Neuronal stem cell (in vitro differentiated cells): ENCODE measurements at regions not wholly inside any gene's neighbourhood (a gene's known extent, or its start where the extent isn't known, plus 50 kb on each side); places are given as distances from the start of the nearest gene placed in this dataset.

Experiments used
- DNase-seq: peaks from one replicate; pipeline ENCODE4 v3.0.0-alpha.2; 2013; ENCODE audit warnings: low spot score
- H2AFZ ChIP-seq: one replicate; pipeline ENCODE4 v1.6.1; 2013; ENCODE audit warnings: mild to moderate bottlenecking, low read length, inconsistent platforms
- H2AK5ac ChIP-seq: 2 replicates; pipeline ENCODE4 v1.6.1; 2013; ENCODE audit warnings: low read depth, mild to moderate bottlenecking, inconsistent platforms, low read length, moderate library complexity, mixed read lengths
- H2BK120ac ChIP-seq: 2 replicates; pipeline ENCODE4 v1.6.1; 2013; ENCODE audit warnings: low read depth, mild to moderate bottlenecking, inconsistent platforms, low read length, moderate library complexity, mixed read lengths
- H2BK12ac ChIP-seq: one replicate; pipeline ENCODE4 v1.6.1; 2013; ENCODE audit warnings: low read length, inconsistent platforms
- H2BK15ac ChIP-seq: 2 replicates; pipeline ENCODE4 v1.6.1; 2013; ENCODE audit warnings: mild to moderate bottlenecking, low read length, inconsistent platforms, mixed read lengths
- H2BK5ac ChIP-seq: one replicate; pipeline ENCODE4 v1.6.1; 2013; ENCODE audit warnings: inconsistent platforms, mild to moderate bottlenecking, low read length, moderate library complexity
- H3K14ac ChIP-seq: one replicate; pipeline ENCODE4 v1.6.1; 2013; ENCODE audit warnings: low read length, inconsistent platforms
- H3K18ac ChIP-seq: 2 replicates; pipeline ENCODE4 v1.6.1; 2013; ENCODE audit warnings: low read length, inconsistent platforms
- H3K23ac ChIP-seq: 2 replicates; pipeline ENCODE4 v1.6.1; 2013; ENCODE audit warnings: low read depth, mild to moderate bottlenecking, mixed read lengths, low read length, inconsistent platforms; ENCODE audit not compliant: poor library complexity
- H3K27ac ChIP-seq: replicated peaks from 3 replicates; pipeline ENCODE4 v1.5.1; 2013; ENCODE audit warnings: low read length, inconsistent platforms
- H3K27me3 ChIP-seq, 3 experiments: 2 replicates each; pipeline ENCODE4 v1.6.1; 2013; ENCODE audit warnings: low read length in 3 of 3, mild to moderate bottlenecking in 2 of 3, inconsistent platforms in 1 of 3, low read depth in 1 of 3, mixed read lengths in 1 of 3, moderate library complexity in 1 of 3; ENCODE audit not compliant: control insufficient read depth in 3 of 3, insufficient read depth in 3 of 3
- H3K36me3 ChIP-seq, 2 donors: replicated peaks in 1 of 2; 2 replicates each; pipeline ENCODE4 v1.6.1; 2013; ENCODE audit warnings: low read length in 2 of 2; ENCODE audit not compliant: control insufficient read depth in 2 of 2, insufficient read depth in 2 of 2
- H3K4ac ChIP-seq: 2 replicates; pipeline ENCODE4 v1.6.1; 2013; ENCODE audit warnings: inconsistent platforms, mild to moderate bottlenecking, low read length, moderate library complexity
- H3K4me1 ChIP-seq, 2 donors: 1 replicate in 1 of 2; 2 replicates in 1 of 2; pipeline ENCODE4 v1.6.1; 2013; ENCODE audit warnings: low read length in 2 of 2, low read depth in 1 of 2; ENCODE audit not compliant: control insufficient read depth in 2 of 2, insufficient read depth in 1 of 2
- H3K4me2 ChIP-seq: one replicate; pipeline ENCODE4 v1.6.1; 2013; ENCODE audit warnings: mild to moderate bottlenecking, low read length, inconsistent platforms; ENCODE audit not compliant: insufficient read depth, poor library complexity, severe bottlenecking
- H3K4me3 ChIP-seq, 2 donors: 2 replicates each; pipeline ENCODE4 v1.5.1; 2013; ENCODE audit warnings: low read length in 2 of 2, mild to moderate bottlenecking in 2 of 2, inconsistent platforms in 1 of 2, moderate library complexity in 1 of 2
- H3K79me1 ChIP-seq: one replicate; pipeline ENCODE4 v1.6.1; 2013; ENCODE audit warnings: low read depth, mild to moderate bottlenecking, inconsistent platforms, low read length, moderate library complexity
- H3K9ac ChIP-seq: one replicate; pipeline ENCODE4 v1.6.1; 2013; ENCODE audit warnings: mild to moderate bottlenecking, low read depth, low read length, inconsistent platforms; ENCODE audit not compliant: poor library complexity
- H3K9me3 ChIP-seq, 2 donors: replicated peaks in 1 of 2; 2 replicates each; pipeline versions ENCODE3 to v1.6.1; 2013; ENCODE audit warnings: low read length in 2 of 2, mild to moderate bottlenecking in 2 of 2, inconsistent platforms in 1 of 2, low read depth in 1 of 2, mixed read lengths in 1 of 2, moderate library complexity in 1 of 2; ENCODE audit not compliant: control insufficient read depth in 2 of 2, insufficient read depth in 1 of 2
- H4K8ac ChIP-seq: one replicate; pipeline ENCODE4 v1.6.1; 2013; ENCODE audit warnings: low read depth, mild to moderate bottlenecking, inconsistent platforms, low read length, moderate library complexity
- H4K91ac ChIP-seq: one replicate; pipeline ENCODE4 v1.6.1; 2013; ENCODE audit warnings: low read length, low read depth, mild to moderate bottlenecking, inconsistent platforms; ENCODE audit not compliant: poor library complexity
- WGBS, 2 donors: extraction: QIAGEN DNeasy Blood & Tissue Kit; methylation state at CpG; one replicate each; pipeline ENCODE4 v1.1.7; 2013; ENCODE audit warnings: missing lambda C conversion rate in 2 of 2, mixed read lengths in 1 of 2; ENCODE audit not compliant: insufficient read length in 2 of 2, insufficient replicate concordance in 1 of 2; ENCODE audit errors: extremely low coverage in 2 of 2; 5-methylcytosine and 5-hydroxymethylcytosine counted together

- Histone ChIP-seq H3K4me2 (no peak overlapping the region), H2BK15ac (no peak overlapping the region), H4K8ac (no peak overlapping the region), H2AFZ (no peak overlapping the region), H3K18ac (no peak overlapping the region), H3K4me1 (no peaks in the 10 kb centered on the region), H4K91ac (no peak overlapping the region), H3K27me3 (no peaks in the 10 kb centered on the region), H3K4me3 (no peak overlapping the region), H2BK5ac (no peak overlapping the region), H3K36me3 (no peaks in the 10 kb centered on the region), H3K14ac (no peak overlapping the region), H2BK120ac (no peak overlapping the region), H3K9me3 (peaks cover 0 to 3% of the 10 kb centered on the region in 2 donors), H2BK12ac (no peak overlapping the region), H3K9ac (no peak overlapping the region), H3K27ac (no peak overlapping the region), H3K79me1 (no peaks in the 10 kb centered on the region), H2AK5ac (no peak overlapping the region), H3K4ac (no peak overlapping the region), H3K23ac (no peak overlapping the region)
- DNase-seq = no peak
- WGBS, 2 donors = no CpG with 5 or more reads among the region's 3 CpGs
Observed at GRCh38 chr17:54834086-54834485, 66.6 kb upstream of the TOM1L1 start.

- H3K23ac ChIP-seq = no peak overlapping the region
- no peak overlapping the region for H2AFZ ChIP-seq
- no peaks in the 10 kb centered on the region for H3K27me3 ChIP-seq
- no peak for DNase-seq
- no CpG with 5 or more reads among the region's 2 CpGs for WGBS, 2 donors
- H3K27ac ChIP-seq = no peak overlapping the region
- H3K79me1 ChIP-seq = no peaks in the 10 kb centered on the region
- no peak overlapping the region for H3K14ac ChIP-seq
- no peak overlapping the region for H2BK12ac ChIP-seq
- H2BK15ac ChIP-seq = no peak overlapping the region
- no peak overlapping the region for H3K4me2 ChIP-seq
- H3K9ac ChIP-seq = no peak overlapping the region
- H2BK120ac ChIP-seq = no peak overlapping the region
- H3K36me3 ChIP-seq = no peaks in the 10 kb centered on the region
- no peak overlapping the region for H3K18ac ChIP-seq
- no peaks in the 10 kb centered on the region for H3K4me1 ChIP-seq
- no peak overlapping the region for H3K4me3 ChIP-seq
- H2BK5ac ChIP-seq = no peak overlapping the region
- H2AK5ac ChIP-seq = no peak overlapping the region
- H3K4ac ChIP-seq = no peak overlapping the region
- H4K91ac ChIP-seq = no peak overlapping the region
- H3K9me3 ChIP-seq = peaks cover 0 to 3% of the 10 kb centered on the region in 2 donors
- H4K8ac ChIP-seq = no peak overlapping the region
Observed at GRCh38 chr17:54835015-54835414, 65.6 kb upstream of the TOM1L1 start.

- WGBS, 2 donors = no CpG with 5 or more reads among the region's 11 CpGs
- no peaks in the 10 kb centered on the region for H3K27me3 ChIP-seq
- no peak for DNase-seq
- no peak overlapping the region for H2BK120ac ChIP-seq
- peak overlapping the region; percentile 75 for H3K23ac ChIP-seq
- H4K8ac ChIP-seq = no peak overlapping the region
- H2BK12ac ChIP-seq = no peak overlapping the region
- no peak overlapping the region for H4K91ac ChIP-seq
- no peak overlapping the region for H2BK5ac ChIP-seq
- no peak overlapping the region for H3K4ac ChIP-seq
- H3K4me2 ChIP-seq = no peak overlapping the region
- H3K18ac ChIP-seq = peak overlapping the region; percentile 51
- H2AFZ ChIP-seq = no peak overlapping the region
- H3K27ac ChIP-seq = no peak overlapping the region
- no peaks in the 10 kb centered on the region for H3K36me3 ChIP-seq
- peak overlapping the region; percentile 75 for H2BK15ac ChIP-seq
- H3K9ac ChIP-seq = no peak overlapping the region
- H2AK5ac ChIP-seq = no peak overlapping the region
- peak overlapping the region in 1 of 2 donors; percentile 38 for H3K4me3 ChIP-seq
- peak overlapping the region; percentile 65 for H3K14ac ChIP-seq
- H3K9me3 ChIP-seq = peaks cover 0 to 3% of the 10 kb centered on the region in 2 donors
- no peaks in the 10 kb centered on the region for H3K79me1 ChIP-seq
- H3K4me1 ChIP-seq = no peaks in the 10 kb centered on the region
Observed at GRCh38 chr17:54836723-54837462, 63.8 kb upstream of the TOM1L1 start.

- no peak for DNase-seq
- Histone ChIP-seq H3K27me3 (no peaks in the 10 kb centered on the region), H3K4me3 (no peak overlapping the region), H3K18ac (no peak overlapping the region), H4K91ac (no peak overlapping the region), H3K4me2 (no peak overlapping the region), H3K4ac (no peak overlapping the region), H3K36me3 (no peaks in the 10 kb centered on the region), H2BK12ac (no peak overlapping the region), H2BK15ac (no peak overlapping the region), H3K79me1 (no peaks in the 10 kb centered on the region), H2BK120ac (no peak overlapping the region), H3K23ac (no peak overlapping the region), H2AFZ (no peak overlapping the region), H2AK5ac (no peak overlapping the region), H3K9ac (no peak overlapping the region), H3K27ac (no peak overlapping the region), H3K14ac (no peak overlapping the region), H3K4me1 (no peaks in the 10 kb centered on the region), H2BK5ac (no peak overlapping the region), H4K8ac (no peak overlapping the region), H3K9me3 (peaks cover 0 to 3% of the 10 kb centered on the region in 2 donors)
- WGBS, 2 donors = no CpG with 5 or more reads among the region's 3 CpGs
Observed at GRCh38 chr17:54838651-54839421, 61.8 kb upstream of the TOM1L1 start.
